Endothelial cell of umbilical vein (primary cell): ENCODE measurements at regions not wholly inside any gene's neighbourhood (a gene's known extent, or its start where the extent isn't known, plus 50 kb on each side); places are given as distances from the start of the nearest gene placed in this dataset.

Experiments used
- BruUV-seq: library from RNA; stranded (reverse); fragments of 400-500 nt; replicated peaks from 2 replicates; lab custom pipeline; 2021; lab: Mats Ljungman, UMichigan
- CTCF ChIA-PET: fragments of 300-600, 350-600 bp; sonication (Branson Sonifier 250); formaldehyde crosslinking; loops from one replicate; lab custom pipeline; 2021; ENCODE audit warnings: antibody characterized with exemption, inconsistent platforms; lab: Charles Lee
- POLR2A ChIA-PET: fragments of 300-600, 350-600 bp; sonication (Branson Sonifier 250); formaldehyde crosslinking; loops from one replicate; lab custom pipeline; 2021; ENCODE audit warnings: antibody characterized with exemption, inconsistent platforms; lab: Charles Lee
- DNase-seq: peaks from one replicate; pipeline ENCODE4 v3.0.0-alpha.2; 2011; ENCODE audit warnings: low read depth, low spot score
- FAIRE-seq: peaks from 2 replicates; lab custom pipeline; 2011; peaks lifted over from hg19 to GRCh38; lab: Jason Lieb, UNC
- H2AFZ ChIP-seq: 2 replicates; pipeline ENCODE4 v1.6.0; 2012; ENCODE audit warnings: low read depth, low read length, control low read depth, inconsistent platforms
- H3K27ac ChIP-seq: 2 replicates; pipeline ENCODE4 v1.5.1; 2011; ENCODE audit warnings: low read depth, mild to moderate bottlenecking, control low read depth, low read length, moderate library complexity; ENCODE audit not compliant: insufficient read depth
- H3K27me3 ChIP-seq, 2 experiments: 2 replicates each; pipeline versions ENCODE4 v1.6.0 to v1.6.1; 2011; ENCODE audit warnings: low read length in 2 of 2, mixed read lengths in 1 of 2; ENCODE audit not compliant: control insufficient read depth in 2 of 2, insufficient read depth in 2 of 2
- H3K36me3 ChIP-seq, 2 experiments: 2 replicates in 1 of 2; 3 replicates in 1 of 2; pipeline ENCODE4 v1.5.1; 2011; ENCODE audit warnings: low read length in 2 of 2, mild to moderate bottlenecking in 1 of 2, moderate library complexity in 1 of 2; ENCODE audit not compliant: control insufficient read depth in 2 of 2, insufficient read depth in 2 of 2; ENCODE audit errors: extremely low read depth in 1 of 2
- H3K4me1 ChIP-seq: 3 replicates; pipeline ENCODE4 v1.5.1; 2011; ENCODE audit warnings: mild to moderate bottlenecking, low read length; ENCODE audit not compliant: control insufficient read depth, insufficient read depth; ENCODE audit errors: extremely low read depth
- H3K4me2 ChIP-seq: 2 replicates; pipeline ENCODE4 v1.6.1; 2011; ENCODE audit warnings: low read length, control low read depth, mixed read lengths; ENCODE audit not compliant: insufficient read depth
- H3K4me3 ChIP-seq, 3 experiments: fragments of 200-600 bp in 1 of 3; sonication (generic), shearing (Covaris generic) in 1 of 3; replicated peaks in 1 of 3; 2 replicates each; pipeline ENCODE4 v1.5.1; 2011 to 2016; ENCODE audit warnings: control low read depth in 3 of 3, low read length in 3 of 3, mild to moderate bottlenecking in 2 of 3, inconsistent platforms in 1 of 3, low read depth in 1 of 3, moderate library complexity in 1 of 3; ENCODE audit not compliant: insufficient read depth in 1 of 3
- H3K79me2 ChIP-seq: 2 replicates; pipeline ENCODE4 v1.6.0; 2012; ENCODE audit warnings: low read length, inconsistent platforms; ENCODE audit not compliant: control insufficient read depth, insufficient read depth
- H3K9ac ChIP-seq: replicated peaks from 2 replicates; pipeline ENCODE3; 2011; ENCODE audit warnings: low read length, control low read depth; ENCODE audit not compliant: insufficient read depth; ENCODE audit errors: extremely low read depth
- H3K9me1 ChIP-seq: replicated peaks from 3 replicates; pipeline ENCODE4 v1.6.0; 2011; ENCODE audit warnings: mild to moderate bottlenecking, low read length; ENCODE audit not compliant: control insufficient read depth, insufficient read depth; ENCODE audit errors: extremely low read depth
- H3K9me3 ChIP-seq: replicated peaks from 2 replicates; pipeline ENCODE4 v1.5.1; 2012; ENCODE audit warnings: low read length, inconsistent platforms; ENCODE audit not compliant: control insufficient read depth, insufficient read depth
- H4K20me1 ChIP-seq: replicated peaks from 2 replicates; pipeline ENCODE3; 2011; ENCODE audit warnings: mild to moderate bottlenecking, low read length; ENCODE audit not compliant: control insufficient read depth, insufficient read depth; ENCODE audit errors: extremely low read depth
- CTCF ChIP-seq, 2 donors: IDR thresholded peaks; 1 replicate in 1 of 2; 2 replicates in 1 of 2; pipeline ENCODE4 v1.5.1; 2011; ENCODE audit warnings: low read length in 2 of 2, mild to moderate bottlenecking in 2 of 2, moderate library complexity in 2 of 2, control low read depth in 1 of 2, inconsistent platforms in 1 of 2, low read depth in 1 of 2; ENCODE audit not compliant: insufficient read depth in 1 of 2; ENCODE audit errors: extremely low read depth in 1 of 2
- EZH2 ChIP-seq: IDR thresholded peaks from 2 replicates; pipeline ENCODE4 v1.6.1; 2012; ENCODE audit warnings: borderline replicate concordance, low read depth, mild to moderate bottlenecking, moderate library complexity, low read length, inconsistent platforms; ENCODE audit not compliant: severe bottlenecking
- FOS ChIP-seq: IDR thresholded peaks from 2 replicates; pipeline ENCODE4 v1.6.1; 2011; ENCODE audit warnings: mild to moderate bottlenecking, low read length, moderate library complexity, borderline replicate concordance; ENCODE audit not compliant: insufficient read depth
- GATA2 ChIP-seq: IDR thresholded peaks from 2 replicates; pipeline ENCODE4 v1.7.0; 2011; ENCODE audit warnings: low read depth, mild to moderate bottlenecking, moderate library complexity, mixed read lengths, low read length; ENCODE audit not compliant: insufficient read length, insufficient read depth
- JUN ChIP-seq: IDR thresholded peaks from 2 replicates; pipeline ENCODE4 v1.6.1; 2011; ENCODE audit warnings: borderline replicate concordance, low read depth; ENCODE audit not compliant: insufficient read length, insufficient read depth
- MAX ChIP-seq: IDR thresholded peaks from 2 replicates; pipeline ENCODE4 v1.6.1; 2011; ENCODE audit not compliant: insufficient read depth, insufficient read length
- MYC ChIP-seq: IDR thresholded peaks from one replicate; pipeline ENCODE4 v1.6.1; 2011; ENCODE audit warnings: mild to moderate bottlenecking, low read depth, low read length
- POLR2A ChIP-seq: IDR thresholded peaks from 2 replicates; pipeline ENCODE4 v1.6.1; 2012; ENCODE audit warnings: low read depth, mild to moderate bottlenecking, control low read depth, low read length
- POLR2AphosphoS5 ChIP-seq: IDR thresholded peaks from 2 replicates; pipeline ENCODE4 v1.6.1; 2012; ENCODE audit warnings: low read depth, mild to moderate bottlenecking, control low read depth, low read length, moderate library complexity; ENCODE audit not compliant: insufficient read depth
- dilution Hi-C: fragments of 300-500 bp; cut with MboI; formaldehyde crosslinking; loops from one replicate; pipeline ENCODE4 v1.15.0; 2019; ENCODE audit warnings: low sequenced_read_pairs; ENCODE audit not compliant: extremely low pct_ligation_motif_present
- intact Hi-C: fragments of 100-400 bp; cut with micrococcal nuclease; formaldehyde crosslinking; loops from one replicate; pipeline ENCODE4 v1.10.0; 2022

- POLR2A ChIA-PET = no interaction called here
- intact Hi-C loops (loop anchor here (10.0 kb wide), 1 partner anchor 871 kb away; no protein-coding TSS in a partner anchor), dilution Hi-C loops (no loop called here)
- Histone ChIP-seq H3K79me2 (no peaks in the 10 kb centered on the region), H3K4me3 (no peak overlapping the region), H4K20me1 (no peaks in the 10 kb centered on the region), H3K36me3 (no peaks in the 10 kb centered on the region), H2AFZ (no peak overlapping the region), H3K4me1 (no peaks in the 10 kb centered on the region), H3K9me1 (no peaks in the 10 kb centered on the region), H3K9me3 (no peaks in the 10 kb centered on the region), H3K27me3 (no peaks in the 10 kb centered on the region), H3K4me2 (no peak overlapping the region), H3K27ac (no peak overlapping the region), H3K9ac (no peak overlapping the region)
- CTCF ChIA-PET = no interaction called here
- peak; percentile 44 for FAIRE-seq
- DNase-seq = peak; percentile 3
- no TSS peak for BruUV-seq
- TF ChIP-seq POLR2AphosphoS5 (no peak), CTCF (IDR thresholded peaks at IDR 0.05; ENCODE audit: extremely low read depth in 1 of 2, insufficient read depth in 1 of 2, low read depth in 1 of 2, low read length in 2 of 2) (peak; percentile 17 to 55)
Measured at GRCh38 chrX:128975745-128976144, 547.5 kb downstream of the SMARCA1 start.

GRCh38 chrX:128973033-128973432, 550.3 kb downstream of the SMARCA1 start:
- H3K27me3 ChIP-seq = no peaks in the 10 kb centered on the region
- no peaks in the 10 kb centered on the region for H3K36me3 ChIP-seq
- FAIRE-seq (no peak), DNase-seq (no peak)
- no peak overlapping the region for H3K4me3 ChIP-seq
- H3K4me2 ChIP-seq = no peak overlapping the region
- intact Hi-C loops (loop anchor here (10.0 kb wide), 1 partner anchor 868 kb away; no protein-coding TSS in a partner anchor), dilution Hi-C loops (no loop called here)
- BruUV-seq = no TSS peak
- no peaks in the 10 kb centered on the region for H3K9me3 ChIP-seq
- CTCF ChIA-PET = no interaction called here
- POLR2A ChIA-PET = no interaction called here
- no peak overlapping the region for H3K9ac ChIP-seq
- H3K79me2 ChIP-seq = no peaks in the 10 kb centered on the region
- H2AFZ ChIP-seq = no peak overlapping the region
- H3K4me1 ChIP-seq = no peaks in the 10 kb centered on the region
- no peak overlapping the region for H3K27ac ChIP-seq
- TF ChIP-seq FOS = no peak
- no peak for TF ChIP-seq MYC
- no peak for TF ChIP-seq POLR2A
- TF ChIP-seq JUN = no peak
- TF ChIP-seq MAX = no peak
- TF ChIP-seq POLR2AphosphoS5 = no peak
- no peak for TF ChIP-seq GATA2
- TF ChIP-seq EZH2 = no peak
- TF ChIP-seq CTCF (IDR thresholded peaks at IDR 0.05; ENCODE audit: extremely low read depth in 1 of 2, insufficient read depth in 1 of 2, low read depth in 1 of 2, low read length in 2 of 2) = no peak
- no peaks in the 10 kb centered on the region for H3K9me1 ChIP-seq
- H4K20me1 ChIP-seq = no peaks in the 10 kb centered on the region
